DMS53 treated with DMSO at 0.1 percent for 48 hours (cell line): ENCODE measurements at regions not wholly inside any gene's neighbourhood (a gene's known extent, or its start where the extent isn't known, plus 50 kb on each side); places are given as distances from the start of the nearest gene placed in this dataset.
"Not testable (repeated sequence)": the region's sequence is repeated elsewhere in the genome, so short reads cannot be mapped to it uniquely, and the experiment has no call there.

Source experiments
- DNase-seq: peaks from one replicate; lab custom pipeline; 2025; ENCODE audit not compliant: unreplicated experiment; lab: John Stamatoyannopoulos, UW

- DNase-seq: no peak
Observed at GRCh38 chr2:12871694-12872315, 155.1 kb downstream of the TRIB2 start.

GRCh38 chr2:12877761-12878160 lies 161.0 kb downstream of the TRIB2 start:
- no peak for DNase-seq

GRCh38 chr2:12879649-12880048 lies 162.9 kb downstream of the TRIB2 start:
- no peak for DNase-seq

DNA sequence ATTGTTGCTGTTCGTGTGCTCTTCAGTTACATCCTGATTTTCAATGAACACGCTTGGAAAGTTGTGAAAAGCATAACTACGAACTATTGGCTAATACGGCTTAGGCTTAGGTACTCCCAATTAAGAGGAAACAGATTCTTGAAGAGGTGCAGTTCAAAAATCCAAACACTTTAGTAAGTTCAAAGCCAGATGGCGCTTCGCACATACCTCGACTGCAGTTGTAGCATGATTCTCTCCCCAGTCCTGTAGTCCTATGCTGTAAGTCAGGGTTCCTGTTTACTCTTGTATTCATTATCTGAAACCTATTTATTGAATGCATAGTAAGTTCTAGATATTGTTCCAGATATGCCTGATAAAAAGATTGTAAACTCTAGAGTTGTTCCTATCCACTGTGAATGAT lies 165.2 kb downstream of the TRIB2 start:
- no peak for DNase-seq

DNA sequence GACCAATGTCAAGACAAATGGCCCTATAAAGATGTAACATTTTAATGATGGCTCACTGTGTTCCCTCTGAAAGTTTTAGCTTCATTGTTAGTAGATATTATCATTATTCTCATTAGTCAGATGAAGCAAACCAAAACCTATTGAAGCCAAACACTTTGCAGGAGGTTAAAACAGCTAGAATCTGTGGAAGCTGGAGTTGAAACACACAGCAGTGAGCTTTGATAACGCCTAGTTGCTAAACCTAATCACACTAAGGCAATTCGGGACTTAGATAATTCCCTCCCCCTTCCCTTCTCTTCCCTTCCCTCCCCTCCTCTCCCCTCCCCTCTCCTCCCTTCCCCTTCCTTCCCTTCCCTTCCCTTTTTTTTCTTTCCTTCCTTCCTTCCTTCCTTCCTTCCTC lies 165.7 kb downstream of the TRIB2 start:
- no peak for DNase-seq

- no peak for DNase-seq
Observed at GRCh38 chr2:12883906-12884305, 167.2 kb downstream of the TRIB2 start.

GRCh38 chr2:12884713-12885282 lies 168.1 kb downstream of the TRIB2 start:
- DNase-seq: no peak

DNA sequence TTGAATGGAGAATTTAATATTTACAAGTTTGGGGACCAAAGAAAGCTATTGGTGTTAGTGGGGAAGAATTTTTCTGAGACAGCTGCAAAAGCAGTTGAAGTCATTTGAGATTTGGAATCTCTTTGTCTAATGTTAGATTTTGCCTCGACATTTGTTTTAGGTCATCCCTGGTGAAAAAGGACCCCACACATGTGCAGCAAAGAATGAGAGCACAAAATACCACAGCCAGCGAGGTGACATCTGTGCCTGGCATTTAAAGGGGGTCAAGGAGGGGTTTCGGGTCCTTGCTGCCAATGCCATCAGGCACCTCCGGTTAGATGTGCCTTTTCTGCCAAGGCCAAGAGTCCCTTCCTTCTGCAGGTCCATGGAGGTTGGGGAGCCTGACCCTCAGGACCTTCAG lies 173.3 kb downstream of the TRIB2 start:
- no peak for DNase-seq

GRCh38 chr2:12890481-12890991 lies 173.8 kb downstream of the TRIB2 start:
- DNase-seq: no peak

DNA sequence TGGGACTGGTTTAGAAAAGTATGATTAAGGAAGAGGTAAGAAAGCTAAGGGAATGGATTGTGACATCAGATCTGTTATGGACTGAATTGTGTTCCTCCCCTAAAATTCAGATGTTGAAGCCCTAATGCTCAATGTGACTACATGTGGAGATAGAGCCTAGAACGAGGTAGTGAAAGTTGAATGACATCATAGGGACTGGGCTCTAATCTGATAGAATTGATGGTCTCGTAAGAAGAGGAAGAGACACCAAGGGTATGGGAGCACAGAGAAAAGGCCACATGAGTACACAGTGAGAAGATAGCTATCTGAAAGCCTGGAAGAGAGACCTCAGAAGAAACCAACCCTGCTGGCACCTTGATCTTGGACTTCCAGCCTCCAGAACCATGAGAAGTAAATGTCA lies 178.3 kb downstream of the TRIB2 start:
- no peak for DNase-seq

- no peak for DNase-seq
Observed at GRCh38 chr2:12896318-12896982, 179.7 kb downstream of the TRIB2 start.

DNA sequence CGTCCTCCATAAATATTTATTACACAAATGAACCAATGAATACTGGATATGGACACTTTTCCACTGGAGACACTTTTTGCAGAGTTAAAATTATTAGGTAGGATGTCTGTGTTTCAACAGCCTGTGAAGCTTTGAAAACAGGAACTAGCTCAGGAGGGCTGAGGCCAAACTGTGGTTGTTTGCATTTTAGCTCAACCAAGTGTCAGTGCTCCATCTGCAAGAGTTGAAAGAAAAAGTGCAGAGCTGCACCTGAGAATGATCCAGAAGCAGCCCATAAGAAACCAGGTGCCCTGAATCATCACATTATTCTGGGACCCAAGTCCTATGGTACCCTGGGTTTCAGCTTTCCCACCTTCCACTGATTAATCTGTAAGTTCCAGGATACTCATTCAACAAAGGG lies 180.4 kb downstream of the TRIB2 start:
- DNase-seq: no peak

GRCh38 chr2:12903272-12903671 lies 186.5 kb downstream of the TRIB2 start:
- no peak for DNase-seq

DNA sequence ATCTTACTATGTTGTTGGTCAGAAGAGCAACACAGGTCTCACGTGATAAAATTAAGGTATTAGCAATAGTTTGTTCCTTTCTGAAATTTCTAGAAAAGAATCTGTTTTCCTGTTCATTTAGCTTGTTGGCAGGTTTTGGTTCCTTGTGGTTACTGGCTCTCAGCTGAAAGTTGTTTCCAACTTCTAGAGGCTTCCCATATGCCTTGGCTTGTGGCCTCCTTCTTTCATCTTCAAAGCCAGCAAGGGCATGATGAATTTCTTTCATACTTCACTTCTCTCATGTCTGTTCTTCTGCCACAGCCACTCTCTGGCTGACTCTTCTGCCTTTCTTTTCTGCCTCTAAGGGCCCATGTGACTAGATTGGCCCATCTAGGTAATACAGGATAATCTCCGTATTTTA lies 193.7 kb downstream of the TRIB2 start:
- DNase-seq: no peak

DNA sequence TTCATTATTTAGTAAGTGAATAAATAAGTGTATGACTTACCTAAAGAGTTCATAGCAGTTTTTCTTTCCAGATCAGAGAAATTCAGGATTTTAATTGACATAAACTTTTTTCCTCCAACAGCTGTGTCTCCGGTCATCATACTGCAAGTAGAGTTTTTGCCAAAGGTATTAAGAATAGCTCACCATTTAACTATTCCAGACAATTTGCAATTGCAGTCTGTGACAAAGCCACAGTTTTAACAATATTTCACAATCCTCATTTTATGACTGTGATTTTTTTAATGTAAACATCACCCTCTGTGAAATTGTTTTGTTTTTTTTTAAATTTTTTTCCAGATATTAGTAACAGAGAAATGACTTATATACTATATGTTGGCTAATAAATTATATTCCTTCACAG lies 199.1 kb downstream of the TRIB2 start:
- no peak for DNase-seq

GRCh38 chr2:12918138-12918834 lies 201.6 kb downstream of the TRIB2 start:
- no peak for DNase-seq

DNA sequence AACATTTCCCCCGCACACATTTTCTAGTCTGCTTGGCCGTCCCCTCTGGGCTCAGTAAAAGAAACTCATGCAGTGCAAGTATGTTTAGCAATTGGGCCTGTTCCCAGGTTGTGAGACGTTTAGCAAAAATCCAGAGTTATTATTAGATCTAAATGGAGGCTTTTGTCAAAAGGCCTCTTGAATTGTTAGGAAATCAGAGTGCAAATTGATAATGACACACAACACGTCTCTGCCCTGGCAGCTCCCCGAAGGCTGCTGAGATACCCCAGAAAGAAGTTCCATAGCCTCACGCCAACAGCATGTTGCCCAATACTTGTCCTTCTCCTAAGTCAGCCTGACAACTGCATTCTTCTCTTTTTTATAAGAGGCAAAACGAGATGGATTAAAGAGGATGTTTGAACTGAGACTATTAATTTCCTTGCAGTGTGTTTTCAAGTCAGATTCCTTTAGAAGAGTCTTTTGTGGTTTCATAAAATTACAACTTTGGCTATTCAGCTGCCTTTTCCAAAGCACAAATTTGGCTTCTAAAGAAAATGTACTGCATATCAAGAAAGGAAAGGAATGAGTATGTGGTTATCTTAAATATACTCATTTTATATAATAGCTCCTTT lies 202.2 kb downstream of the TRIB2 start:
- DNase-seq: no peak

GRCh38 chr2:12921321-12921720 lies 204.6 kb downstream of the TRIB2 start:
- no peak for DNase-seq

- no peak for DNase-seq
Observed at GRCh38 chr2:12923907-12924610, 207.3 kb downstream of the TRIB2 start.

- not testable (repeated sequence) for DNase-seq
Observed at GRCh38 chr2:12926641-12927040, 209.9 kb downstream of the TRIB2 start.
